H1 (cell line): ENCODE measurements at regions not wholly inside any gene's neighbourhood (a gene's known extent, or its start where the extent isn't known, plus 50 kb on each side); places are given as distances from the start of the nearest gene placed in this dataset.

ENCODE experiments used
- BCL11A ChIP-seq, 2 experiments: IDR thresholded peaks; one replicate each; pipeline ENCODE4 v1.6.1; 2011; ENCODE audit warnings: low read depth in 2 of 2, low read length in 2 of 2, mild to moderate bottlenecking in 2 of 2
- CHD7 ChIP-seq: fragments of 300-600 bp; sonication (generic); IDR thresholded peaks from 2 replicates; pipeline ENCODE4 v1.7.1; 2012; ENCODE audit warnings: low read length, moderate library complexity, mild to moderate bottlenecking, inconsistent platforms; ENCODE audit not compliant: insufficient replicate concordance
- JUND ChIP-seq: IDR thresholded peaks from 2 replicates; pipeline ENCODE4 v1.6.1; 2011; ENCODE audit warnings: mild to moderate bottlenecking, improper control_type of control experiment, low read length
- RBBP5 ChIP-seq: IDR thresholded peaks from 2 replicates; pipeline ENCODE4 v1.7.1; 2012; ENCODE audit warnings: low read depth, mild to moderate bottlenecking, inconsistent platforms, low read length, moderate library complexity, borderline replicate concordance
- SAP30 ChIP-seq: fragments of 300-600 bp; sonication (generic); IDR thresholded peaks from 2 replicates; pipeline ENCODE4 v1.7.1; 2012; ENCODE audit warnings: low read length, moderate library complexity, mild to moderate bottlenecking, inconsistent platforms; ENCODE audit not compliant: insufficient read depth, insufficient replicate concordance
- TEAD4 ChIP-seq: IDR thresholded peaks from 2 replicates; pipeline ENCODE4 v1.6.1; 2012; ENCODE audit warnings: low read depth, low read length, inconsistent platforms, mixed read lengths

- TF ChIP-seq CHD7: peak; percentile 61
- no peak for TF ChIP-seq SAP30
- no peak for TF ChIP-seq RBBP5
- TF ChIP-seq BCL11A (IDR thresholded peaks at IDR 0.05; ENCODE audit: low read depth in 2 of 2, low read length in 2 of 2): no peak
- TF ChIP-seq JUND: no peak
- peak; percentile 47; the same call in 1 of the 2 replicates for TF ChIP-seq TEAD4
Measured at GRCh38 chr1:114033216-114033706, 54.0 kb downstream of the OLFML3 start (continued).
